ENCODE measurements at regions not wholly inside any gene's neighbourhood (a gene's known extent, or its start where the extent isn't known, plus 50 kb on each side); places are given as distances from the start of the nearest gene placed in this dataset.

DNA sequence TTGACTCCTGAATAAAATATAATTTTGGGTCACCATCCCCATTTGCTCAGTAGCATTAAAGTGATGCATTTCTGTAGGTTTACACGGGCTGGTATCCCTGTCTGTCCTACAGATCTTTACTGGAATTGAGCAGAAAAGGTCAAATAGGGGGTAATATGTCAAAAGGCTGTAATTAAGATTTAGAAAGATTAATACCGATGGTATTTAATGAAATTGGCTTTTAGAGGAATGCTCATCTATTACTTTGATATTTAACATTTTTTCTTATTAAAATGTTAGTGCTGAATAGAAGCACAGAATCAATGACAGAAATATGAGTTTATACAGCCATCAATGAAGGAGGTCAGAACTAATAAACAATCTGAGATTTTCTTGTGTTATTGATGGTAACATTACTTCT lies 1762.2 kb upstream of the WWC1 start:
- Histone ChIP-seq H3K27me3 (ENCODE audit: control insufficient read depth, insufficient read depth, low read length) (no peaks in the 10 kb centered on the region), H3K4me1 (ENCODE audit: control insufficient read depth, insufficient read depth, low read length) (no peaks in the 10 kb centered on the region), H3K27ac (ENCODE audit: low read depth, low read length) (no peak overlapping the region), H3K4me3 (ENCODE audit: low read depth, low read length) (no peak overlapping the region), H3K9me3 (ENCODE audit: control insufficient read depth, insufficient read depth, low read depth, low read length) (no peaks in the 10 kb centered on the region), H3K9ac (ENCODE audit: low read length) (no peak overlapping the region), H3K36me3 (ENCODE audit: control insufficient read depth, insufficient read depth, low read length) (no peaks in the 10 kb centered on the region)

DNA sequence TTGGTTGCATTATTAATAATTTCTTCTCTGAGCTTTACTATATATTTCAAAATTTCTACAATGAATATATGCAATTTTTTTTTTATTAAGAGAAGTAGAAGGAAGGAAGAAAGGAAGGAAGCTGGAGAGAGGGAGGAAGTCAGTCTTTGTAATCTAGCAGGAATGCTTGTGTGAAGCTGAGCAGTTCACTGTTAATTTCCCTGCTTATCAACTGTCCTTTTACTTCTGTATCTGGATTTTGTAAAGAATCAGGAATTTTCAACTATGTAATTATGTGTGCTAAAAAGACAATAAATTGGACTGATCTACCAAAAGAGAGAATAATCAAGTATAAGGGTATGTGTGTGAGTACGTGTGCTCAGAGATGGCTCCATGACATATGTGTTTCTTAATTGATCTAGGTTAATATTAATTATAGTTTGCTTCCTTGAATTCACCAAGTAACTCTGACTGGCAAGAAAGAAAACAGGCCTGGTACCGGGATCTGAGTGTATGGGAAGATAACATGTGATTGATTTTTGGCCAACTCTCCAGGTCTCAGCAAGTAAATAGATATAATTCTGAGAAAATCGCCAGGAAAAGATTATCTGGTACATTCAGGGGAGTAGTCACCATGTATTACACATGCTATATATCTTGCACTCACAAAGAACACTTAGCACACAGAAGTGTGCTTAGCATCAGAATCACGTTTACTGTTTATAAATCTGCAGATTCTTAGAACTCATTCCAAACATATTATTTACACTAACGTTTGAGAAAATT lies 1758.8 kb upstream of the WWC1 start:
- Histone ChIP-seq H3K27ac (ENCODE audit: low read depth, low read length) (no peak overlapping the region), H3K4me3 (ENCODE audit: low read depth, low read length) (no peak overlapping the region), H3K9me3 (ENCODE audit: control insufficient read depth, insufficient read depth, low read depth, low read length) (no peaks in the 10 kb centered on the region), H3K36me3 (ENCODE audit: control insufficient read depth, insufficient read depth, low read length) (no peaks in the 10 kb centered on the region), H3K9ac (ENCODE audit: low read length) (no peak overlapping the region), H3K4me1 (ENCODE audit: control insufficient read depth, insufficient read depth, low read length) (no peaks in the 10 kb centered on the region), H3K27me3 (ENCODE audit: control insufficient read depth, insufficient read depth, low read length) (no peaks in the 10 kb centered on the region)

- H3K4me1 ChIP-seq (ENCODE audit: control insufficient read depth, insufficient read depth, low read length): no peaks in the 10 kb centered on the region
- H3K9ac ChIP-seq (ENCODE audit: low read length): no peak overlapping the region
- no peaks in the 10 kb centered on the region for H3K36me3 ChIP-seq (ENCODE audit: control insufficient read depth, insufficient read depth, low read length)
- no peaks in the 10 kb centered on the region for H3K27me3 ChIP-seq (ENCODE audit: control insufficient read depth, insufficient read depth, low read length)
- H3K9me3 ChIP-seq (ENCODE audit: control insufficient read depth, insufficient read depth, low read depth, low read length): no peaks in the 10 kb centered on the region
- H3K27ac ChIP-seq (ENCODE audit: low read depth, low read length): no peak overlapping the region
- H3K4me3 ChIP-seq (ENCODE audit: low read depth, low read length): no peak overlapping the region
Observed at GRCh38 chr5:166535641-166536040, 1755.8 kb upstream of the WWC1 start.

DNA sequence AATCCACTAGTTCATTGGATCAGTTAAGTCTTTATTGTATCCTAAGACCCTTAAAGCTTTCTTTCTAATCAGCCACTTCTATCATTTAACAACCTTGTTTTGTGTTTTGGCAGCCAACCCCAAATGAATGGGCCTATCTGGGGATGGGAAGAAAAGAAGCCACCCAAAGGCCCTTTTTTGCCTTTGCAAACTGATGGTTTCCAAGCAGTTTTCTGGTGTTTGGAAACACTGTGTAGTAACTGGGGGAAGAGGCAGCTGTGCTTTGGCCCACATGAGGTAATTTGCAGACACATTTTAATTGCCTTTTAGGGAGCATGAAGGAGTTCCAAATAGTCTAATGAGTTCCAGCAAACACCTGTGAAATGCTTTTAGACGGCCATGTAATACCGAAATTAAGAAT lies 1751.3 kb upstream of the WWC1 start:
- Histone ChIP-seq H3K36me3 (ENCODE audit: control insufficient read depth, insufficient read depth, low read length) (no peaks in the 10 kb centered on the region), H3K4me1 (ENCODE audit: control insufficient read depth, insufficient read depth, low read length) (no peaks in the 10 kb centered on the region), H3K4me3 (ENCODE audit: low read depth, low read length) (no peak overlapping the region), H3K27ac (ENCODE audit: low read depth, low read length) (no peak overlapping the region), H3K9ac (ENCODE audit: low read length) (no peak overlapping the region), H3K27me3 (ENCODE audit: control insufficient read depth, insufficient read depth, low read length) (no peaks in the 10 kb centered on the region), H3K9me3 (ENCODE audit: control insufficient read depth, insufficient read depth, low read depth, low read length) (no peaks in the 10 kb centered on the region)

- Histone ChIP-seq H3K27ac (ENCODE audit: low read depth, low read length) (no peak overlapping the region), H3K36me3 (ENCODE audit: control insufficient read depth, insufficient read depth, low read length) (no peaks in the 10 kb centered on the region), H3K4me1 (ENCODE audit: control insufficient read depth, insufficient read depth, low read length) (no peaks in the 10 kb centered on the region), H3K9me3 (ENCODE audit: control insufficient read depth, insufficient read depth, low read depth, low read length) (no peaks in the 10 kb centered on the region), H3K27me3 (ENCODE audit: control insufficient read depth, insufficient read depth, low read length) (no peaks in the 10 kb centered on the region), H3K9ac (ENCODE audit: low read length) (no peak overlapping the region), H3K4me3 (ENCODE audit: low read depth, low read length) (no peak overlapping the region)
Observed at GRCh38 chr5:166551384-166551783, 1740.1 kb upstream of the WWC1 start.

- Histone ChIP-seq H3K9me3 (ENCODE audit: control insufficient read depth, insufficient read depth, low read depth, low read length) (no peaks in the 10 kb centered on the region), H3K4me1 (ENCODE audit: control insufficient read depth, insufficient read depth, low read length) (no peaks in the 10 kb centered on the region), H3K27ac (ENCODE audit: low read depth, low read length) (no peak overlapping the region), H3K4me3 (ENCODE audit: low read depth, low read length) (no peak overlapping the region), H3K9ac (ENCODE audit: low read length) (no peak overlapping the region), H3K27me3 (ENCODE audit: control insufficient read depth, insufficient read depth, low read length) (no peaks in the 10 kb centered on the region), H3K36me3 (ENCODE audit: control insufficient read depth, insufficient read depth, low read length) (no peaks in the 10 kb centered on the region)
Observed at GRCh38 chr5:166553778-166554177, 1737.7 kb upstream of the WWC1 start.

DNA sequence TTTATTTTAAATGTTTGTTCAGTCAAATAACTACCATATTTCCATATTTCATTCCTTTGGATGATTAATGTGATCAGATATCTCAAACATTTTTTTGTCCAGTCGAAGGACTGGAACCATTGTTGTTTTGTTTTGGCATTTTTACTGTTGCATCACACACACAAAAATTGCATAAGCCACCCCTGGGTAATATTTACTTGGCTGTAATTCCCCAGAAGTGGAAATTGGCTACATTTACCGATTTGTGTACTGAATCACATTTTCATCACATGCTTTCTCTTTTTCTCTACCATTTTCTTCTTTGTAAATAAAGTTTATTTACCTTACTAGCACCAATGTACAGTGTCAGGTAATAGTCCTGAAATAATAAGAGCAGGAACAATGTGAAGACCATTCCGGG lies 1729.7 kb upstream of the WWC1 start:
- Histone ChIP-seq H3K36me3 (ENCODE audit: control insufficient read depth, insufficient read depth, low read length) (no peaks in the 10 kb centered on the region), H3K9ac (ENCODE audit: low read length) (no peak overlapping the region), H3K9me3 (ENCODE audit: control insufficient read depth, insufficient read depth, low read depth, low read length) (peaks cover 14% of the 10 kb centered on the region), H3K4me3 (ENCODE audit: low read depth, low read length) (no peak overlapping the region), H3K27me3 (ENCODE audit: control insufficient read depth, insufficient read depth, low read length) (no peaks in the 10 kb centered on the region), H3K4me1 (ENCODE audit: control insufficient read depth, insufficient read depth, low read length) (no peaks in the 10 kb centered on the region), H3K27ac (ENCODE audit: low read depth, low read length) (no peak overlapping the region)

DNA sequence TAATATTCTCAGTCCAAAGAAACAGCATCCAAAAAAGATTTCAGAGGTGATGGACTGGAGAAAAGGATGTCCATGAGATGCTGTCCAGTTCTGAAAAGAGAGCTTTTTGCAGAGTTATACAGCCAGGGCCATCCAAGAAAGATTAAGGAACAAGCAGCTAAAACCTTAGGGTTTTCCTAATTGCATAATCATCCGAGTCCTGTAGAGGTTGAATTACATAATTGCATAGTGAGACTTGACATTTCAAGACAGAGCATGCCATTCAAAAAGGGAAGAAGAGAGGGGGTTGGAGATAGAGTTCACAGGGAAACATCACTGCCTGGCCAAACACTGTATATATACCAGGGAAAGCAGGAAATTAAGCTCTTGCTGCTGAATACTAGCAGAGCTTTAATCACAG lies 1729.2 kb upstream of the WWC1 start:
- H3K4me1 ChIP-seq (ENCODE audit: control insufficient read depth, insufficient read depth, low read length): no peaks in the 10 kb centered on the region
- H3K9me3 ChIP-seq (ENCODE audit: control insufficient read depth, insufficient read depth, low read depth, low read length): peaks cover 14% of the 10 kb centered on the region
- no peak overlapping the region for H3K4me3 ChIP-seq (ENCODE audit: low read depth, low read length)
- H3K27me3 ChIP-seq (ENCODE audit: control insufficient read depth, insufficient read depth, low read length): no peaks in the 10 kb centered on the region
- no peak overlapping the region for H3K9ac ChIP-seq (ENCODE audit: low read length)
- H3K27ac ChIP-seq (ENCODE audit: low read depth, low read length): no peak overlapping the region
- no peaks in the 10 kb centered on the region for H3K36me3 ChIP-seq (ENCODE audit: control insufficient read depth, insufficient read depth, low read length)

GRCh38 chr5:166566725-166567124 lies 1724.7 kb upstream of the WWC1 start:
- Histone ChIP-seq H3K27me3 (ENCODE audit: control insufficient read depth, insufficient read depth, low read length) (no peaks in the 10 kb centered on the region), H3K4me1 (ENCODE audit: control insufficient read depth, insufficient read depth, low read length) (no peaks in the 10 kb centered on the region)

DNA sequence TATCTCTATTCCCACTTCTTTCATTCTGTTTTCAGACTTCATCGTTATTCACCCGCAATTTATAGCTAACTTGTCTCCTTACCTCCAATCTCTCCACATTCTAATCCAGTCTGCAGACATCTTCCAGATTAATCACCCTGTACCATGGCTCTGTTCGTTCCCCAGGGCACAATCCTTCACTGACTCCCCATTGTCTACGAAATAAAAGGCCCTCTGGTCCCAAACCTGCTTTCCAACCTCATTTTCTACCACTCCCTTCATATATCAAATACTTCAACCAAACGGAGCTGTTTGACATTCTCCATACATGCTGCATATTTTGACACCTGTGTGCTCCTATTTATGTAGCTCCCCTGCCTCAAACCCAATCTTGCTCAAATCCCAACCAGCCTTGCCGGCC lies 1720.6 kb upstream of the WWC1 start:
- H3K27me3 ChIP-seq (ENCODE audit: control insufficient read depth, insufficient read depth, low read length): no peaks in the 10 kb centered on the region
- H3K4me1 ChIP-seq (ENCODE audit: control insufficient read depth, insufficient read depth, low read length): no peaks in the 10 kb centered on the region
- no peak overlapping the region for H3K9ac ChIP-seq (ENCODE audit: low read length)
- H3K36me3 ChIP-seq (ENCODE audit: control insufficient read depth, insufficient read depth, low read length): no peaks in the 10 kb centered on the region
- H3K27ac ChIP-seq (ENCODE audit: low read depth, low read length): no peak overlapping the region
- 0 out of 2 replicates have a peak, but pooled peaks cover 5% of the 10 kb centered on the region for H3K9me3 ChIP-seq (ENCODE audit: control insufficient read depth, insufficient read depth, low read depth, low read length)
- no peak overlapping the region for H3K4me3 ChIP-seq (ENCODE audit: low read depth, low read length)

More at GRCh38 chr5:166566725-166567124, 1724.7 kb upstream of the WWC1 start:
- H3K4me3 ChIP-seq (ENCODE audit: low read depth, low read length): no peak overlapping the region
- no peaks in the 10 kb centered on the region for H3K36me3 ChIP-seq (ENCODE audit: control insufficient read depth, insufficient read depth, low read length)
- H3K27ac ChIP-seq (ENCODE audit: low read depth, low read length): no peak overlapping the region
- H3K9me3 ChIP-seq (ENCODE audit: control insufficient read depth, insufficient read depth, low read depth, low read length): no peaks in the 10 kb centered on the region
- no peak overlapping the region for H3K9ac ChIP-seq (ENCODE audit: low read length)

GRCh38 chr5:166571668-166572067 lies 1719.8 kb upstream of the WWC1 start:
- H3K27me3 ChIP-seq (ENCODE audit: control insufficient read depth, insufficient read depth, low read length): no peaks in the 10 kb centered on the region
- no peak overlapping the region for H3K9ac ChIP-seq (ENCODE audit: low read length)
- no peaks in the 10 kb centered on the region for H3K36me3 ChIP-seq (ENCODE audit: control insufficient read depth, insufficient read depth, low read length)
- no peak overlapping the region for H3K4me3 ChIP-seq (ENCODE audit: low read depth, low read length)
- no peak overlapping the region for H3K27ac ChIP-seq (ENCODE audit: low read depth, low read length)
- H3K4me1 ChIP-seq (ENCODE audit: control insufficient read depth, insufficient read depth, low read length): no peaks in the 10 kb centered on the region
- 0 out of 2 replicates have a peak, but pooled peaks cover 5% of the 10 kb centered on the region for H3K9me3 ChIP-seq (ENCODE audit: control insufficient read depth, insufficient read depth, low read depth, low read length)
